H1 (cell line): ENCODE measurements at regions not wholly inside any gene's neighbourhood (a gene's known extent, or its start where the extent isn't known, plus 50 kb on each side); places are given as distances from the start of the nearest gene placed in this dataset.

Experiments
- CTCF ChIA-PET: fragments of 300-600 bp; sonication (Branson Sonifier 250); formaldehyde crosslinking; loops from one replicate; lab custom pipeline; 2021; ENCODE audit not compliant: partially characterized antibody; lab: Charles Lee
- POLR2A ChIA-PET: fragments of 300-600 bp; sonication (Branson Sonifier 250); formaldehyde crosslinking; loops from one replicate; lab custom pipeline; 2021; ENCODE audit warnings: inconsistent platforms; ENCODE audit not compliant: partially characterized antibody; lab: Charles Lee
- DNase-seq, 2 experiments: peaks; one replicate each; pipeline versions ENCODE4 v3.0.0 to v3.0.0-alpha.2; 2010 to 2022; ENCODE audit warnings: low spot score in 2 of 2, low read depth in 1 of 2, mixed read lengths in 1 of 2
- FAIRE-seq: peaks from 2 replicates; lab custom pipeline; 2011; peaks lifted over from hg19 to GRCh38; lab: Jason Lieb, UNC
- H2AFZ ChIP-seq: 2 replicates; pipeline ENCODE4 v1.8.1; 2012; ENCODE audit warnings: low read length, inconsistent platforms
- H2AK5ac ChIP-seq: 2 replicates; pipeline ENCODE4 v1.6.1; 2013; ENCODE audit warnings: low read depth, low read length
- H2BK120ac ChIP-seq: replicated peaks from 2 replicates; pipeline ENCODE3; 2013; ENCODE audit warnings: low read depth, low read length, inconsistent platforms
- H2BK12ac ChIP-seq: 2 replicates; pipeline ENCODE4 v1.6.1; 2013; ENCODE audit warnings: low read depth, low read length
- H2BK15ac ChIP-seq: 2 replicates; pipeline ENCODE4 v1.6.1; 2013; ENCODE audit warnings: low read length
- H2BK20ac ChIP-seq: 2 replicates; pipeline ENCODE4 v1.6.1; 2013; ENCODE audit warnings: low read length
- H2BK5ac ChIP-seq: 2 replicates; pipeline ENCODE4 v1.6.1; 2013; ENCODE audit warnings: low read depth, low read length
- H3K14ac ChIP-seq: 2 replicates; pipeline ENCODE4 v1.6.1; 2013; ENCODE audit warnings: inconsistent platforms; ENCODE audit not compliant: insufficient read length
- H3K18ac ChIP-seq: 2 replicates; pipeline ENCODE4 v1.6.1; 2013; ENCODE audit warnings: low read length; ENCODE audit errors: extremely low read depth
- H3K23ac ChIP-seq: 2 replicates; pipeline ENCODE4 v1.6.1; 2013; ENCODE audit warnings: inconsistent platforms; ENCODE audit not compliant: insufficient read length
- H3K23me2 ChIP-seq: 2 replicates; pipeline ENCODE4 v1.6.1; 2013; ENCODE audit warnings: low read depth, low read length
- H3K27ac ChIP-seq: 2 replicates; pipeline ENCODE4 v1.6.1; 2011; ENCODE audit warnings: low read depth, low read length, inconsistent platforms
- H3K27me3 ChIP-seq, 4 experiments: replicated peaks in 1 of 4; 1 replicate in 1 of 4; 2 replicates in 3 of 4; pipeline versions ENCODE4 v1.6.1 to v1.8.1; 2011 to 2013; ENCODE audit warnings: low read length in 3 of 4, mild to moderate bottlenecking in 3 of 4, inconsistent platforms in 2 of 4, mixed read lengths in 2 of 4, moderate library complexity in 1 of 4; ENCODE audit not compliant: control insufficient read depth in 3 of 4, insufficient read depth in 3 of 4; ENCODE audit errors: extremely low read depth in 1 of 4
- H3K36me3 ChIP-seq, 4 experiments: 2 replicates each; pipeline versions ENCODE4 v1.6.1 to v1.8.1; 2011 to 2013; ENCODE audit warnings: mild to moderate bottlenecking in 4 of 4, low read length in 3 of 4, moderate library complexity in 2 of 4, control low read depth in 1 of 4, inconsistent platforms in 1 of 4; ENCODE audit not compliant: insufficient read depth in 4 of 4, control insufficient read depth in 2 of 4
- H3K4ac ChIP-seq: replicated peaks from 2 replicates; pipeline ENCODE3; 2013; ENCODE audit warnings: low read length, low read depth, mixed read lengths, inconsistent platforms; ENCODE audit not compliant: insufficient read length
- H3K4me1 ChIP-seq, 4 experiments: replicated peaks in 1 of 4; 1 replicate in 1 of 4; 2 replicates in 3 of 4; pipeline versions ENCODE4 v1.6.1 to v1.8.1; 2011 to 2013; ENCODE audit warnings: low read length in 3 of 4, inconsistent platforms in 2 of 4, mixed read lengths in 1 of 4; ENCODE audit not compliant: insufficient read depth in 4 of 4, control insufficient read depth in 3 of 4
- H3K4me2 ChIP-seq, 2 experiments: 2 replicates each; pipeline versions ENCODE4 v1.6.1 to v1.8.1; 2011 to 2013; ENCODE audit warnings: low read depth in 2 of 2, low read length in 2 of 2, control low read depth in 1 of 2, inconsistent platforms in 1 of 2, mild to moderate bottlenecking in 1 of 2; ENCODE audit not compliant: insufficient read depth in 1 of 2
- H3K4me3 ChIP-seq, 4 experiments: fragments of 200-600, 300-600 bp in 1 of 4; sonication (generic), shearing (Covaris generic), sonication (Bioruptor Twin) in 1 of 4; 2 replicates each; pipeline versions ENCODE4 v1.5.1 to v1.8.1; 2011 to 2016; ENCODE audit warnings: low read length in 4 of 4, low read depth in 3 of 4, control low read depth in 2 of 4, inconsistent platforms in 2 of 4, mild to moderate bottlenecking in 2 of 4, mixed read lengths in 1 of 4, moderate library complexity in 1 of 4; ENCODE audit not compliant: insufficient read depth in 2 of 4; ENCODE audit errors: extremely low read depth in 1 of 4
- H3K56ac ChIP-seq: replicated peaks from 2 replicates; pipeline ENCODE3; 2013; ENCODE audit warnings: low read depth, mild to moderate bottlenecking, mixed read lengths, low read length, inconsistent platforms; ENCODE audit not compliant: insufficient read length
- H3K79me1 ChIP-seq: 2 replicates; pipeline ENCODE4 v1.6.1; 2013; ENCODE audit warnings: low read depth, low read length, control low read depth
- H3K79me2 ChIP-seq, 2 experiments: 2 replicates each; pipeline versions ENCODE4 v1.6.1 to v1.8.1; 2012 to 2013; ENCODE audit warnings: low read length in 2 of 2, mild to moderate bottlenecking in 2 of 2, inconsistent platforms in 1 of 2; ENCODE audit not compliant: insufficient read depth in 2 of 2, control insufficient read depth in 1 of 2
- H3K9ac ChIP-seq, 4 experiments: replicated peaks in 1 of 4; 1 replicate in 1 of 4; 2 replicates in 3 of 4; pipeline versions ENCODE4 v1.6.1 to v1.8.1; 2011 to 2013; ENCODE audit warnings: low read depth in 3 of 4, low read length in 3 of 4, control low read depth in 2 of 4, mild to moderate bottlenecking in 2 of 4, moderate library complexity in 2 of 4, inconsistent platforms in 1 of 4; ENCODE audit errors: extremely low read depth in 1 of 4
- H3K9me3 ChIP-seq, 2 experiments: 2 replicates each; pipeline versions ENCODE4 v1.6.1 to v1.8.1; 2012 to 2013; ENCODE audit warnings: mild to moderate bottlenecking in 2 of 2, moderate library complexity in 2 of 2, control low read depth in 1 of 2, inconsistent platforms in 1 of 2, low read depth in 1 of 2, low read length in 1 of 2, mixed read lengths in 1 of 2; ENCODE audit not compliant: insufficient read depth in 2 of 2
- H4K20me1 ChIP-seq, 2 experiments: replicated peaks in 1 of 2; 2 replicates each; pipeline versions ENCODE3 to v1.8.1; 2011 to 2013; ENCODE audit warnings: inconsistent platforms in 2 of 2, low read length in 2 of 2, mild to moderate bottlenecking in 1 of 2; ENCODE audit not compliant: insufficient read depth in 2 of 2, control insufficient read depth in 1 of 2
- H4K5ac ChIP-seq: 2 replicates; pipeline ENCODE4 v1.6.1; 2013; ENCODE audit warnings: low read length, low read depth, mixed read lengths, inconsistent platforms; ENCODE audit not compliant: insufficient read length
- H4K8ac ChIP-seq: 2 replicates; pipeline ENCODE4 v1.8.0; 2013; ENCODE audit warnings: mild to moderate bottlenecking, moderate library complexity, low read length, inconsistent platforms; ENCODE audit not compliant: insufficient read depth; ENCODE audit errors: extremely low read depth
- H4K91ac ChIP-seq: replicated peaks from 2 replicates; pipeline ENCODE3; 2013; ENCODE audit warnings: low read length, mixed read lengths, inconsistent platforms; ENCODE audit not compliant: insufficient read length
- GABPA ChIP-seq: IDR thresholded peaks from 2 replicates; pipeline ENCODE4 v1.6.1; 2011; ENCODE audit warnings: mild to moderate bottlenecking, low read length, moderate library complexity, borderline replicate concordance; ENCODE audit not compliant: insufficient read depth
- WGBS, 2 experiments: shearing (Covaris generic) in 1 of 2; methylation state at CpG; one replicate each; pipeline versions ENCODE4 v1.1.6 to v1.1.7; 2013 to 2015; ENCODE audit warnings: low lambda C conversion rate in 2 of 2, mixed read lengths in 2 of 2, inconsistent platforms in 1 of 2, low coverage in 1 of 2, missing lambda C conversion rate in 1 of 2; ENCODE audit not compliant: insufficient replicate concordance in 2 of 2, insufficient coverage in 1 of 2, insufficient read length in 1 of 2; ENCODE audit errors: extremely low coverage in 1 of 2, missing lambda C conversion rate in 1 of 2; 5-methylcytosine and 5-hydroxymethylcytosine counted together

DNA sequence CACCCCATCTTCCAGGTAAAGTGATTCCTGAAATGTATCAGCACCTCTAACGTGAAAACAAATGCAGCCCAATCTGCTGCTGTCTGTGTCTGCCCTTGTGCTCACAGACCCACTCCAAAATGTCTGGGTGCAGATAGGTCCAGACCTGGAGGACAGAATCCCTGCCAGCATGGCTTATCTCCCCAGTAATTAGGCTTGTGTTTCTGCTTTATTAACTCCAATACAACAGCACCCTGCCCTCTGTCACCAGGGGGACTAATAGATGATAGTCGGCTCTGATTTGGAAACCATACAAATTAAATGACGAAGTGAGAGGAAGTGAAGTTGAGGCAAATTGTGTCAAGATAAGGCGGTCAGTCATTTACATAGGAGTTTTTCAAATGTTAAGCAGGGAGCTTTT lies 608.3 kb upstream of the SALL1 start:
- H3K14ac ChIP-seq = no peak overlapping the region
- no peak overlapping the region for H3K9ac ChIP-seq
- H3K56ac ChIP-seq = no peak overlapping the region
- ChIA-PET CTCF (interaction anchor here (1.9 kb wide), 1 partner anchor 404 kb away, joined by 4 read pairs; no protein-coding TSS in a partner anchor), POLR2A (no interaction called here)
- FAIRE-seq (no peak), DNase-seq (no peak)
- no peak overlapping the region for H2BK20ac ChIP-seq
- no peak overlapping the region for H2BK5ac ChIP-seq
- H3K23ac ChIP-seq = no peak overlapping the region
- no peak overlapping the region for H2AK5ac ChIP-seq
- H3K27me3 ChIP-seq = peaks cover 0 to 2% (median 0%) of the 10 kb centered on the region in 4 experiments; a peak in 2 of 7 replicates
- H3K4ac ChIP-seq = no peak overlapping the region
- no peaks in the 10 kb centered on the region for H3K79me2 ChIP-seq
- H3K23me2 ChIP-seq = no peaks in the 10 kb centered on the region
- no peaks in the 10 kb centered on the region for H3K36me3 ChIP-seq
- H4K5ac ChIP-seq = no peak overlapping the region
- no peaks in the 10 kb centered on the region for H3K79me1 ChIP-seq
- no peaks in the 10 kb centered on the region for H3K9me3 ChIP-seq
- no peak for TF ChIP-seq GABPA
- H2AFZ ChIP-seq = peak overlapping the region; percentile 26; the same call in 1 of the 2 replicates
- no peak overlapping the region for H3K4me2 ChIP-seq
- H4K91ac ChIP-seq = no peak overlapping the region
- no peak overlapping the region for H2BK12ac ChIP-seq
- peaks cover 2 to 22% (median 14%) of the 10 kb centered on the region in 4 experiments; a peak in 6 of 7 replicates for H3K4me1 ChIP-seq
- H3K18ac ChIP-seq = 0 out of 2 replicates have a peak overlapping the region, but pooled peaks have one; percentile 4
- WGBS, 2 experiments = 70% methylated on average over 4 of the region's 4 CpGs; no CpG with 5 or more reads in 1 of the 2 experiments
- no peak overlapping the region for H2BK120ac ChIP-seq
- no peak overlapping the region for H4K8ac ChIP-seq
- H3K4me3 ChIP-seq = no peak overlapping the region
- no peak overlapping the region for H2BK15ac ChIP-seq
- no peak overlapping the region for H3K27ac ChIP-seq
- no peaks in the 10 kb centered on the region for H4K20me1 ChIP-seq
